Ureter (tissue), 1 donor: ENCODE measurements at regions not wholly inside any gene's neighbourhood (a gene's known extent, or its start where the extent isn't known, plus 50 kb on each side); places are given as distances from the start of the nearest gene placed in this dataset.

Experiments
- DNase-seq: peaks from one replicate; pipeline ENCODE4 v3.0.0-alpha.2; 2020; ENCODE audit warnings: low spot score
- donor health status: DM: yes; HTN: yes; CAD: no.

DNA sequence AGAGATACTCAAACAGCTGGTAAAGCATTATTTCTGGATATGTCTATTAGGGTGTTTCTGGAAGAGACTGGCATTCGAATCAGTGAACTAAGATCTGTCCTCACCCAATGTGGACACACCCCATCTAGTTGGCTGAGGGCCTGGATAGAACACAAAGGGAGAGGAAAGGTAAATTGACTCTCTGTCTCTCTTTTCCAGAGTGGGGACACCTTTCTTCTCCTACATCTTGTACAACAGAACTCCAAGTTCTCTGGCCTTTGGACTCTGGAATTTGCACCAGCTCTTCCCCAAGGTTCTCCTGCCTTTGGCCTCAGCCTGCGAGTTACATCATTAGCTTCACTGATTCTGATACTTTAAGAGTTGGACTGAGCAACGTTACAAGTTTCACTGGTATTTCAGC is 1253.9 kb downstream of the SLC16A7 start:
- DNase-seq = no peak

GRCh38 chr12:60853407-60853806 is 1257.6 kb downstream of the SLC16A7 start:
- DNase-seq = no peak

DNA sequence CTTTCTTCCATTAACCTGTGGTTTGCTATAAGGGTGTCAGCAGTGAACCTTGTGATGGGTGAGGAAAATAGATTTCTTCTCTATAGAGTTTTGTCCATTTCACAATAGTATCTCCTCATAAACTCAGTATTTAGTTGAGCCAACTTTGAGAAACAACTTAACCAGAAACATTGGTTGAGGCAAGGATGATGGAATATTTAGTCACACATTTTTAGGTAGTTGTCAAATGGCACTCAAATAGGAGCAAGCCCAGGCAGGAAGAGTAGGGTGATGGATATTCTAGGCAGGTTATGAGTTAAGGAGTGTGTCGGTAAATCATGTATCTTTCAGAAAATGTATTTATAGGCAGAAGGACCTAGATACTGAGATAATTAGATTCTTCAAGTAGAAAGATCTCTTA is 1267.6 kb downstream of the SLC16A7 start:
- no peak for DNase-seq

DNA sequence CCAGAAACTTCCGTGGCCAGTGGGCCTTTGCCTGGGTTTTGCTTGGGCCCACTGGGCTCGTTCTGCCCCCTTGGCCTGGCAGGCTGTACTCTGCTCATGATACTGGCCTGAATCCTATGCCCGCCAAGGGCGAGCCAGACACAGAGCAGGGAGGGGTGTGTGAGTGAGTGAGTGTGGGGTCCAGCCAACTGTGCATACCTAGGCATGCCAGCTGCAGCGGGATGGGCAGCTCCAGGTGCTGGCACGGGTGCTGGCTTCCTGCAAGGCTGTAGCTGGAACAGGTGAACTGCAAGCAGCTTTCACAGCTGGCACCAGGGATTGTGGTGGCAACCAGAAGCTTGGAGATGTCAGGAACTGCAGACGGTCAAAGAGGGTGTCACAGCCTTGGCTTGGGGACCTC is 1276.4 kb downstream of the SLC16A7 start:
- no peak for DNase-seq

- DNase-seq = no peak
These were observed 1277.3 kb downstream of the SLC16A7 start for GRCh38 chr12:60872850-60873713.

- no peak for DNase-seq
These were observed 1278.3 kb downstream of the SLC16A7 start for GRCh38 chr12:60874091-60874490.

- no peak for DNase-seq
These were observed 1325.1 kb downstream of the SLC16A7 start for GRCh38 chr12:60920841-60921495.

DNA sequence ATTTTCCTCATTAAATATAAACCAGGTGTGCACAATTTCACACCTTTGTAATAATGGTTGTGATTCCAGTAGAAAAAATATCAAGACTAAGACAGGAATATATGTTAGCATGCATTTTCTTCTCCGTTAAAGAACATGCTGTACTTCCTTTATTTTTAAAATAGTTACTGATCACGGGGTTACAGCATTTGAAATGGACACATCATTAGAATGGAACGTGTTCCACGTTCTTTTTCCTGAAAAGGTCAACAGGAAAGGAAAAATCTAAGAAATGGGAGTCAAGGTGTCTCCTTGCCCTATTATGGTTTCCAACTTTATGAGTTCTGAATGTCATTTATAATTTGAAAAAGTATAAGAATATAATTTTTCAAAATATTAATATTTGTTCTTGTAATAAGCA is 1325.7 kb downstream of the SLC16A7 start:
- DNase-seq = no peak

DNA sequence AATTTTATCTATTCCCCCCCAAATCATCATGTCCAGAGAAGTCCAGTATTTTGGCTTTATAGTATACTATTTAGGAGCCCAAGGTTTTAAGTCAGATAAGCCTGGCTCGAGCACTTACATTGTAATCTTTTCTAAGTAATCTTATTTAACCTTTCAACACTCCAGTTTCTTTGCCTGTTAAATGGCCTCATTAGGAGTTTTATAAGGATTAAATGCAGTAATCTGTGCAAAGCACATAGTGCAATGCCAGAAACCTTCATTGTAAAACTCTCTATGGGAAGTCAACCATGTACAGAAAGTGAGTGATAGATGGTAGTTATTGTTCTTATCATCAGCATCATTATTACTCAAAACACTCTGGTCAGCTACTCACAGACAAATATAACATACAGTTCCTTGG is 1330.4 kb downstream of the SLC16A7 start:
- DNase-seq = no peak

DNA sequence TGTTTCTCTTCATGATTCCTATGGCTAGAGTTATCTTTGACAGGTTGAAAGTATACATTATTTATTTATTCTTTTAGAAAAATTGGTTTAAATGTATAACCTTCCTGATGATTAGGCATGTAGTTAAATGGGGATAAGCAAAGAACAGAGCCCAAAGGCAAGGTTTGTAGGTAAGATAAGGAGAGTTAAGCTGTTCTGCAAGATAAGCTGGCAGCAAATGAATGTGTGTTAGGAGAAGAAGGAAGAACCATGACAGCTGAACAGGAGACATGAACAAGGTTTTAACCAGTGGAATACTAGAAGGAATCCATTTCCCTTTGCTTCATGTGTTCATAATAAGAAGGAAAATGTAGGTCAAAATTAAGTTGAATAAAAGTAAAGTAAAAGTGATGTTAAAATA is 1330.1 kb upstream of the USP15 start:
- DNase-seq = no peak

- DNase-seq = no peak
These were observed 1324.0 kb upstream of the USP15 start for GRCh38 chr12:60935981-60936761.

- no peak for DNase-seq
These were observed 1312.7 kb upstream of the USP15 start for GRCh38 chr12:60947533-60947932.

- DNase-seq = no peak
These were observed 1293.1 kb upstream of the USP15 start for GRCh38 chr12:60967128-60967527.

GRCh38 chr12:60977966-60978365 is 1282.2 kb upstream of the USP15 start:
- no peak for DNase-seq

DNA sequence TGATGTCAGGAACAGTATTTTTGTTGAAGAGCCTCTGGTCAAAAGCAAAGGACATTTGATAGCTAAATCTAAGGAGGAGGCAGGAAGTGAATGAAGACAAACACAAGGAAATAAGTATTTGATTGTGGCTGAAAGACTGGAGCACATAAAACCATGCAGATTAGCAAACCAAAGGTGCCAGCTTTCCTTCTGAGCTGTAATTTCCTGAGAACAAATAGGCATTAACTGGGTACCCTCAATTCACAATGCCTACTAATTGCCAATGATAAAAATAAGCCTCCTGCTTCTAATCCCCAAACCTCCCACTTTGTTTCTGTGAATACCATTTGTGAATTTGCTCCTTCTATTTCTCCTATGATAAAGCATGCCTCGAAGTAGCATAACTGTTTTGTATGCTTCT is 1279.6 kb upstream of the USP15 start:
- DNase-seq = no peak

GRCh38 chr12:60981473-60981872 is 1278.7 kb upstream of the USP15 start:
- no peak for DNase-seq

DNA sequence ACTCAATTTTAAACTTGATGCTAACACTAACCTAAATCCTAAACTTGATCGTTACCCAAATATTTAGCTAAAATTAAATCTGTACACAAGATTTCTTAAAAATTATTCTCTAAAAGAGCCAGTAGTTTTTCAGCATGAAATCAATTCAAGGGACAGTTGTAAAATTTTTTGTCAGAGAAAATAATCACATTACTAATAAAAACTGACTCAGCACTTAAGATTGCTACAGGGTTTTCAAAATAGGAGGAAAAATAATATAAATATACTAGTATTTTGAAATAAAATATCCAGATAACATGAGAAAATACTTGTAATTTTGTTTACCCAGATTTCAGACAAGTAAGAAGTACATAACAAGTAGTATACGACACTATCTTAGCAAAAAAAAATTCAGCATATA is 1268.1 kb upstream of the USP15 start:
- no peak for DNase-seq

DNA sequence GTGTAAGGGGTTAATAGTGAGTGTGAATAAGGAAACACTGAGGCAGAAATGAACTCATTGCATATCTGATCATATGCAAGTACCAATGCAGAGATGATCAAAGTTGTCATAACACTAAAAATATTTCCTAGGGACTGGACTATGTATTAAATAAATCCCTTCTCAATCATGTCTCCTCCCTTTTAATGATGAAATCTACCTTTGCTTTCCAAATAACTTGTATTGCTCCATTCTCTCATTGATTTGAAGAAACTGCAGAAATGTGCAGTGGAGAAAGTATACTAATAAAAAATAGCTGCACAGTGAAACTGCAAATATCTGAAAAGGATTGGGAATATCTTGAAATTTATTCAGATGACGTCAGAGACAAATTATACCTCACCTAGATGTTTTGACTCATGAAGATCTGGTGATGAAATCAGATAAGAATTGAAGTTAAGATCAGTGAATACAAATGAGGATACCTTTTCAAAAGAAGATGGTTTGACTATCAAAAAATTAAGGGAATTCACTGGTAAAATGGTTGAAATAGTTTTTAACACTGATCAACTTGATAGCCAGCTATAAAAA is 1264.9 kb upstream of the USP15 start:
- no peak for DNase-seq

GRCh38 chr12:60997869-60998378 is 1262.3 kb upstream of the USP15 start:
- DNase-seq = no peak

GRCh38 chr12:61009192-61009591 is 1251.0 kb upstream of the USP15 start:
- DNase-seq = no peak

- no peak for DNase-seq
These were observed 1248.3 kb upstream of the USP15 start for GRCh38 chr12:61011767-61012423.

DNA sequence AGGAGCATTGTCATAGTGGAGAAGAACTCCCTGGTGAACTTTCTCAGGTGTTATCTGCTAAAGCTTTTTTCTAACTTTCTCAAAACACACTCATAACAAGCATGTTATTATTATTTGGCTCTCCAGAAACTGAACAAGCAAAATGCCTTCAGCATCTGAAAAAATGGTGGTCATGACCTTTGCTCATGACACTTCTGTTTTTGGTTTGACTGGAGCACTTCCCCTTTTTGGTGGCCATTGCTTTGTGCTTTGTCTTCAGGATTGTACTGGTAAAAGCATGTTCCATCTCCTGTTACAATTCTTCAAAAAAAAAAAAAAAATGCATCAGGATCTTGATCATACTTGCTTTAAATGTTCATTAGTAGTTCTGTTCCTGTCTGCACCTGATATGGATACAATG is 1241.6 kb upstream of the USP15 start:
- DNase-seq = no peak
